Testis (tissue), 2 donors: ENCODE measurements at regions not wholly inside any gene's neighbourhood (a gene's known extent, or its start where the extent isn't known, plus 50 kb on each side); places are given as distances from the start of the nearest gene placed in this dataset.
"Not testable (repeated sequence)": the region's sequence is repeated elsewhere in the genome, so short reads cannot be mapped to it uniquely, and the experiment has no call there.

ENCODE experiments used
- DNase-seq: peaks from one replicate; pipeline ENCODE4 v3.0.0-alpha.2; 2019
- H3K27ac ChIP-seq, 2 donors: fragments of 200-600 bp; sonication (generic); one replicate each; pipeline ENCODE4 v1.5.1; 2019
- H3K27me3 ChIP-seq: fragments of 200-600 bp; sonication (generic); one replicate; pipeline ENCODE4 v1.5.1; 2019
- H3K36me3 ChIP-seq: fragments of 200-600 bp; sonication (generic); one replicate; pipeline ENCODE4 v1.5.1; 2017; ENCODE audit warnings: low read depth; ENCODE audit errors: missing control alignments
- H3K4me1 ChIP-seq: fragments of 200-600 bp; sonication (generic); one replicate; pipeline ENCODE4 v1.5.1; 2019
- H3K4me3 ChIP-seq, 2 donors: fragments of 200-600 bp; sonication (generic); one replicate each; pipeline ENCODE4 v1.5.1; 2017 to 2019
- H3K9me3 ChIP-seq: fragments of 200-600 bp; sonication (generic); one replicate; pipeline ENCODE4 v1.5.1; 2017
- CTCF ChIP-seq, 3 experiments: fragments of 450-650 bp in 2 of 3; fragments of 200-600 bp in 1 of 3; sonication (generic) in 1 of 3; IDR thresholded peaks; one replicate each; pipeline ENCODE4 v1.5.1; 2016 to 2019; ENCODE audit warnings: antibody characterized with exemption in 3 of 3, mild to moderate bottlenecking in 2 of 3, moderate library complexity in 1 of 3
- POLR2A ChIP-seq: fragments of 450-650 bp; IDR thresholded peaks from one replicate; pipeline ENCODE4 v1.6.1; 2017; ENCODE audit warnings: antibody characterized with exemption, mild to moderate bottlenecking, moderate library complexity
- WGBS, 2 donors: methylation state at CpG; one replicate each; pipeline ENCODE4 v1.1.5; 2018; 5-methylcytosine and 5-hydroxymethylcytosine counted together
- intact Hi-C: fragments of 100-400 bp; cut with DNase I; formaldehyde crosslinking; loops from one replicate; pipeline ENCODE4 v1.15.1; 2023; ENCODE audit warnings: low total_unique reads

- DNase-seq: no peak
- Histone ChIP-seq H3K27ac (no peak overlapping the region), H3K4me1 (no peaks in the 10 kb centered on the region), H3K4me3 (no peak overlapping the region), H3K9me3 (no peaks in the 10 kb centered on the region), H3K27me3 (no peaks in the 10 kb centered on the region), H3K36me3 (no peaks in the 10 kb centered on the region)
- WGBS, 2 donors: 90 to 93% methylated on average over 6 of the region's 6 CpGs
- intact Hi-C loops: no loop called here
- TF ChIP-seq POLR2A (no peak), CTCF (IDR thresholded peaks at IDR 0.05) (no peak)
These were observed 438.7 kb downstream of the NTRK2 start for GRCh38 chr9:85108229-85108628.

GRCh38 chr9:85089188-85089969 lies 419.9 kb downstream of the NTRK2 start:
- Histone ChIP-seq H3K36me3 (no peaks in the 10 kb centered on the region), H3K4me3 (no peak overlapping the region), H3K27me3 (no peaks in the 10 kb centered on the region), H3K4me1 (no peaks in the 10 kb centered on the region), H3K9me3 (no peaks in the 10 kb centered on the region), H3K27ac (no peak overlapping the region)
- intact Hi-C loops: no loop called here
- WGBS, 2 donors: 50 to 80% methylated on average over 2 of the region's 2 CpGs
- no peak for TF ChIP-seq POLR2A
- no peak for TF ChIP-seq CTCF (IDR thresholded peaks at IDR 0.05)
- DNase-seq: no peak

GRCh38 chr9:85081963-85082362 lies 412.4 kb downstream of the NTRK2 start:
- H3K9me3 ChIP-seq: no peaks in the 10 kb centered on the region
- WGBS, 2 donors: 91 to 94% methylated on average over 3 of the region's 3 CpGs
- no peaks in the 10 kb centered on the region for H3K36me3 ChIP-seq
- H3K27ac ChIP-seq: no peak overlapping the region
- H3K4me3 ChIP-seq: no peak overlapping the region
- TF ChIP-seq POLR2A (no peak), CTCF (IDR thresholded peaks at IDR 0.05) (no peak)
- no peak for DNase-seq
- no peaks in the 10 kb centered on the region for H3K27me3 ChIP-seq
- intact Hi-C loops: no loop called here
- no peaks in the 10 kb centered on the region for H3K4me1 ChIP-seq

- no peaks in the 10 kb centered on the region for H3K36me3 ChIP-seq
- intact Hi-C loops: no loop called here
- no peaks in the 10 kb centered on the region for H3K27me3 ChIP-seq
- DNase-seq: no peak
- WGBS, 2 donors: 66% methylated on average over 1 of the region's 1 CpG; no CpG with 5 or more reads in 1 of the 2 donors
- H3K4me3 ChIP-seq: no peak overlapping the region
- no peak overlapping the region for H3K27ac ChIP-seq
- no peaks in the 10 kb centered on the region for H3K9me3 ChIP-seq
- no peaks in the 10 kb centered on the region for H3K4me1 ChIP-seq
- no peak for TF ChIP-seq CTCF (IDR thresholded peaks at IDR 0.05)
- no peak for TF ChIP-seq POLR2A
These were observed 409.8 kb downstream of the NTRK2 start for GRCh38 chr9:85079349-85079748.

- Histone ChIP-seq H3K4me1 (no peaks in the 10 kb centered on the region), H3K27ac (no peak overlapping the region), H3K27me3 (no peaks in the 10 kb centered on the region), H3K4me3 (no peak overlapping the region), H3K9me3 (no peaks in the 10 kb centered on the region), H3K36me3 (no peaks in the 10 kb centered on the region)
- no peak for TF ChIP-seq POLR2A
- TF ChIP-seq CTCF (IDR thresholded peaks at IDR 0.05): no peak
- no peak for DNase-seq
- WGBS, 2 donors: 73 to 77% methylated on average over 5 of the region's 5 CpGs
- intact Hi-C loops: no loop called here
These were observed 408.4 kb downstream of the NTRK2 start for GRCh38 chr9:85077944-85078343.

GRCh38 chr9:85077146-85077545 lies 407.6 kb downstream of the NTRK2 start:
- H3K4me1 ChIP-seq, H3K27me3 ChIP-seq, H3K36me3 ChIP-seq, H3K4me3 ChIP-seq, intact Hi-C loops, DNase-seq, H3K9me3 ChIP-seq, H3K27ac ChIP-seq: not testable (repeated sequence)
- WGBS, 2 donors: 54 to 84% methylated on average over 10 to 21 of the region's 23 CpGs
